Occipital lobe (tissue), 1 donor: ENCODE measurements at regions not wholly inside any gene's neighbourhood (a gene's known extent, or its start where the extent isn't known, plus 50 kb on each side); places are given as distances from the start of the nearest gene placed in this dataset.

ENCODE experiments used
- DNase-seq: peaks from one replicate; lab custom pipeline; 2025; lab: John Stamatoyannopoulos, UW

DNA sequence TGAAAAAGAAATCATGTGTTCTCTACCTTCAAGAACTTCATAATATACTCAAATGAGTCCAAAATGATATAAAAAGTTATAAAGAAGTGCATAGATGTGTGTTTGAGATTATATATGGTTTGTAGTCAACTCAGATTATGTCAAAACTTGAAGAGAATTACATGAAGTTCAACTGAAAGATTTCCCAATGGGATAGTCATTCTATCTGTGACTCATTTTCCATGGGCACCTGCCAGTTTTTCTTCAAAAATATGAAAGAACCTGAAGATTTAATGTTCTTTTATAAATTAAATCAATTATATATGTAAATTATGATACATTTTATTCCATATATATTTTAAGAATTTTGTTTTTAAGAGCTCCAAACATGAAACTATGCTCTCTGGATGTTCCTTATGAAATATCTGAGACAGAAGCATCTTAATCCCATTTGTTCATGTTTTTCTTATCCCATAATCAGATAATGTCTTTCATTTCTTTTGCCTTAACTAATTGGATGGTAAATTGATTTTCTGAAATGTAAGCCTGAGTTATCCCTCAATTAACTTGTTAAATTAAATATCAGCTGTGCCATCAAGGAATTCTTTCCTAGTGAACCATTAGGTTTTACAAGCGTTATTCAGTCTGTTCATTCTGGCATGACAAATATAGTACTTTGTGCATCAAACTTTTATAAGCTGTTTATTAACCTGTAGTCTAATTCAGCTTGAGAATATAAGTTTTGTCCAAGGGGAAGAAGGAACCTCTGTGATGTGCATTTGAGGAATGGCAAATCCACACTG is 387.1 kb downstream of the IPMK start:
- no peak for DNase-seq

DNA sequence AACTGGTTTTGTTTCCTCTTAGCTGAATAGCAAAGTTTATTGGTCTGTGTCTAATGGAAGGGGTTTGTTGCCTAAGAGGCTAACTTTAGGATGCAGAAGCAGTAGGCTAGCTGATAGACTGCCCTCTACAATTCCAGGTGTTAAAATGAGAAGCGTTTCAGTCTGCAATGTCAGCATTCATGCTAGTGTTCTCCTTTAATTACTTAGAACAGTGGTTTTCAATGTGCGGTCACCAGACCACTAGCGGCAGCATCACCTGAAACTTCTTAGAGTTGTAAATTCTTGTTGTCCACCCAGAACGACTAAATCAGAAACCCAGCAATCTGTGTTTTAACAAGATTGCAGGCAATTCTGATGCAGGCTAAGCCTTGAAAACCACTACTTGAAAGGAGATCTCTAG is 392.9 kb downstream of the IPMK start:
- DNase-seq, result no peak

DNA sequence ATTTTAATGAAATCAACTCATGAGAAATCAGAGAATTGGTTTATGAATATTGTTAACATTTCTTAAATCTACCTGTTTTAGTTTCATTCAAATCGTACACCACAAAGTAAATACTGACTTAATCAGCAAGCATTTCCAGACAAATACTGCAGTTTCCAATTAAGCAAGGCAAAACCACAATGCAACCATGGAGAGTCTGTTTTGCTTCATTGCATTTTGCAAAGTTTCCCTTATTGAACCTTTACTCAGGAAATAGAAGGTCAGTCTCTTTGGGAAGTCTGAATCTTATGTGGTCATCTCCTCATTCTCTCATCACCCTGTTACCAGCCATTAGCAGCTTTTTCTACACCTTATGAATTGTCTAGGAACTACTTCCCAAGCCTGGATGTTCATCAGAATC is 400.5 kb downstream of the IPMK start:
- DNase-seq, result no peak

DNA sequence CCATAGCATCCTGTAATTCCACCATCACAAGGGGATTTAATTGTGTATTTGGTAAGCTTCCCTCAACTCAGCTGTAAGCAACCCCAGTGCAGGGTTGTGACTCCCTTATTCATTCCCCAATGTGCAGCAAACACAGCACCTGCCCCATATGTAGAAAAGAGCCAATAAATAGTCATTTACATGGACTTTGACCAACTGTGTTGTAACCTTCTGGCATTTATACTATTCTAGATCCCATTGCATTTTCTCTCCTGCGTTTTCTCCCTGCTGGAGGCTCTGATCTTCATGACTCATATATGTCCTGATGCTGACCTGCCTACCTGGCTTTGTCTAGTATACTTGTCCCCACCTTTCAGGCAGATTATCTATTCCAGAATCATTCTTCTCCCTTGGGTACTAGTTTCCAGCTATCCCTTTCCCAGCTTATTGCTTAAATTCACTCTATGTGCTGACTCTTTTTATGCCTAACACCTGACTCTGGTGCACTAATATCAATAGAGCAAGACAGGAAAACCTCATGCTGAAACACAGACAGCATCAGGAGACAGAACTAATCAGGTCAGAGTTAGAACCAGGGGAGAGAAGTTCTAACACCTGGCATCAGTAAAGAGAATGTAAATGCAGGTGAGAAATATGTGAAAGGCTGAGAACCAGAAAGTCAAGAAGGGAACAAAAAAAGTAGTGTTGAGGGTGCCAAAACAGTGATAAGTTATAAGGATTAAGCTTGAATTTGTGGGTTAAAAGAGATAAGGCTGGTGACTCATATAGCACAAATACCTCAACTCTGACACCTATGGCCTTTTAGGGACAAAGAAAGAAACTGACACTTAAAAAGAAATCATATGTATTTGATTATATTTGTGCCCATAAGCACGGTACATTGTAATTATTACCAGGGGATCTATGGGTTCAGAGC is 402.7 kb downstream of the IPMK start:
- no peak for DNase-seq

DNA sequence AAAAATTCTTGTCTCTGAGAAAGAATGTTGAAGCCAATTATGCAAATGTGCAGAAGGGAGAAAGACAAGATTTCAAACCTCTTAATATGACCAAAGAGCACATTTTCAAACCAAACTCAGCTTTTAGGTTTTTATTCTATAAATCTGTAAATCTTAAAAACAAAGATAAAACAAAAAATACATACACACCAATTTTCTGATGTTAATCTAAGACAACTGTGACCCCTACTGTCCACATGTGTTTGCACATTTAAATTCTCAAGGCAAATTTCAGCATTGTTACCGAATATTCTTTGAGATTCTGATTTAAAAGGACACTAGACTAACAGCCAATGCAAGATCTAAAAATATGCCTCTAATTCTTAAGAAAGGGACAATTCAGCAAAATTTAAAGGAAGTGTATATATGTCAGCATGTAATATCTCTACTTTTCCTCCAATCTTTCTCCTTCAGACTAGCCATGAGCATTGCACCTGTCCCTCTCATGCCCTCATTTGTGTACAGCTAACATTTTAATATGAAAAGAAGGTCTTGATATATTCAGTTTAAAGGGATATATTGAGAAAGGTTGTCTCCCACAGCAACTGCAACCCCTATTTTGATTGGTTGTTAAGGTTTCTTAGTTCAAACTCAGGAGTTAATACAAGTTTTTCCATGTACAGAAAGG is 417.9 kb downstream of the IPMK start:
- DNase-seq, result no peak

DNA sequence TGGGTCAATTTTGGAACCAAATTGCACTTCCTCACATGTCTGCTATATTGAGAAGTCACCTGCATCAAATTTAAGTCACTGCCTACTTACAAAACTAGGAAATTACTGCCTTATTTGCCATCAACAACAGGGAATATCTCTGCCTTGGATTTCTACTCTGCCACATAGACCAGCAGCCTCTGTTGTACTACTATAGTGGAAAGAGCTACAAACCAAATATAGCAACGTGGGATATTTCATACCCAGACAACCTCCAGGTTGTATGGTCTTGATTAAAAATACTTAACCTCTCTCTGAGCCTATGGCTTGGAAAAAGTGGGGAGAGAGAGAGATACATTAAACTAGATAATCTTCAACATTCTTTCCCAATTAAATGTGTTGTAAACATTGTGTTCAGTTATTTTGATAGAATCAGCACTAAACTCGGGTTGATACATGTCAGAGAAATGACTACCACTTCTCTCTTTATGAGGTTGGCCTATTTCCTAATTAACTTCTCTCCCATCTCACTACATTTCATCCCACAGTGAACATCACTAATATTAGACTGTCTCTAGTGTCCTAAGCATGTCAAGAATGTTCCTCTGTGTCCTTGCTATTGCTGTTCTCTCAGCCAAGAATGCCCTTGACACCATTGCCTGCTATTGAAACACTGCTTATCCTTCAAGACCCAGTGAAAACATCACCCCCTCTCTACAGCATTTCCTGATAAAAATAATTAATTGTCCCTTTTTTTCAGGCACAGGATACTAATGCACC is 421.2 kb downstream of the IPMK start:
- no peak for DNase-seq

DNA sequence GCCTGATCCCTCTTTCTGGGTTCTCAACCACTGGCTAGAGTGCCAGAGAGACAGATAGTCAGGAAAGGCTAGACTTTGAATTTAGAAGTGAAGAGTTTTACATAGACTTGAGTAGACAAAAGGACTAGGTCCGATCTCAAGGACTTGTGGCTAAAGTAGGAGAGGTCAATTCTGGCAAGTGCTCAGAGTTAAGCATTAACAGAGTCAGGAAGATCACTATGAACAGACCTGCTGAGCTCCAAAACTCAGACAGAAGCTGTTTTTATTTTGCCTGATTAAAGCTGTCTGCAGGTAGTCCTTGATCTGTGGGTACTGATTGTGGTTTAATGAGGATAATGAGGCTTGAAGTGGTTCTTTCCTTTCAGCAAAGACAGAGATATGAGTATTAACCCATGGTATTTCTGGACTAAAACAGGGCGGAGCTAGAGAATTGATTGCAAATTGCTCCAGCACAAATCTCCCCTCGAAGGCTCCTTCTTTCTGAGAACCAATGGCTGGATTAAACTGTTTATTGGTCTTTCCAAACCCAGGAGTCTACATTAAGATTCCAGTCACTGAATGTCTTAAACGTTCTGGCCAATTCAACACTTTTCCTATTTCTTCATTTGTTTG is 423.2 kb downstream of the IPMK start:
- DNase-seq, result no peak

DNA sequence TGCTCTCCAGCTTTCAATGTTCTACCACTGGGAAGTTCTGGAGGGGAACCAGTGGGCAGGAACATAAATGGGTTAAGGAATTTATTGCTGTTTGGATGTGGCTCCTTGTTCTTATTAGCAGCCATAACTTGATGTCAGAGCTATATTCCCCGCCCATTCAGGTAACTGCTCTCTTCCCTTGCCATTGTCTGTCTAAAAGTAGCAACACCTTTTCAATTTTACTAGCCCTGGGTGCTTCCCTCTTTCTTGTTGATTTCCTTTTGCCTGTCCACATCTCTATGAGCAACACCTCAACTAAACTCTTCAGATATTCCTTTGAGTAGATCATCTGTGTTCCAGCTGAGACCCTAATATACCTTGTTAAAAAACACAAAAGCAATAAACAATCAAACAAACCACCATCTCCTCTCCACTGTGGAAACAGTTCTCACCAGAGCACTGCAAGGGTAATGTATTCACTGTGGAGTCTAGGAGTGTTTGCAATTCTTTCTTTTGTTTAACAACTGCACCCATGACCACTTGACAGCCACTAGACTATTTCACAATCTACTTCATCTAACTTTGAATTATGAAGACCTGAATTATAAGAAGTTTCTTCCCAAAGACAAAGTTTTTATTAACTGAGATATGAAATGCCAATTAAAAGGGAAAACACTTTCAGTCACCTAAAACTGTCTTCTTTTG is 436.7 kb downstream of the IPMK start:
- no peak for DNase-seq

DNA sequence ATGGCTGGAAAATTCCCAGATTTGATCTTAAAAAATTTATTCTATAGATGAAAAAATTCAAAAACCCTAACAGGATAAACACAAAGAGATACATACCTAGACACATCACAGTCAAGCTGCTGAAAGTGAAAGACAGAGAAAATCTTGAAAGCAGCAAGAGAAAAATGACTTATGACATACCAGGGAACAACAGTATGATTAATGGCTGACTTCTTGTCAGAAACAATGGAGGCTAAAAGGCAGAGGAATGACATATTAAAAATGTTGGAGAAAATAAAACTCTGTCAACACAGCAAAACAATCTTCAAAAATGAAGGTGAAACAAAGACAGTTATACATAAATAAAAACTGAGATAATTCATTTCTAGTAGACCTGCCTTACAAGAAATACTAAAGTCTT is 442.7 kb downstream of the IPMK start:
- no peak for DNase-seq

DNA sequence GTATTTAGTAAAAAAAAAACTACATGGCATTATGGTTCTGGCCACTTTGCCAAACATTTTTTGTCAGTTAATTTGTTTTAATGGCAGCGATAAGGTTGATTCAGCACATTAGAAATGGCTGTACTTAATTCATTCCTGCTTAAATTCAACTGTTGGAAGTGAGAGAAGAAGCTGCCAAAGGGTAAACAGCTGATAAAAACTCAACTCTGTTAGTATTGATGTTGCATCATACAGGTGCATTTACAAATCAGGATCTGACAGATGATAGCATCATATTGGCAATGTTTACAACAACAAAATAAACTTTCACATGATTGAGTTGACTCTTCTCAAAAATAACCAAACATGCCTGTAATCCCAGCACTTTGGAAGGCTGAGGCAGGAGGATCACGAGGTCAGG is 444.3 kb downstream of the IPMK start:
- DNase-seq, result no peak

DNA sequence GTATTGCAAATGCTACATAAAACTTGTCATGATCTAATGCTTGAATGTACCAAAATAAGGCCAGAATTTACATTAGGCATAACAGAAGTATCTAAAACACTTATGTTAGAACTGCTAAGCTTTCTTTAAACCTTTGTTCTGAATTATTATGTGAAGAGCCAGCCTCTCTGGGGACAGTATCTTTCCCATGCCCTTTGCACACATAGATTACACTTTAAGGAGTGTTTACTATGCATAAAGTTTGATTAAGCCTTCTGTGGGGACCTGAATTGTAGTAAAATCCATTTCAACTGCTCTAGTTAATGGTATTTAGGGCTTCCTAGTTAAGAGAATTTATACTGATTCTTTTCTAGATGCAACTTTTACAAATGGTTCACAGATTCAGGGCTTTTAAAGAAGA is 444.7 kb downstream of the IPMK start:
- no peak for DNase-seq

DNA sequence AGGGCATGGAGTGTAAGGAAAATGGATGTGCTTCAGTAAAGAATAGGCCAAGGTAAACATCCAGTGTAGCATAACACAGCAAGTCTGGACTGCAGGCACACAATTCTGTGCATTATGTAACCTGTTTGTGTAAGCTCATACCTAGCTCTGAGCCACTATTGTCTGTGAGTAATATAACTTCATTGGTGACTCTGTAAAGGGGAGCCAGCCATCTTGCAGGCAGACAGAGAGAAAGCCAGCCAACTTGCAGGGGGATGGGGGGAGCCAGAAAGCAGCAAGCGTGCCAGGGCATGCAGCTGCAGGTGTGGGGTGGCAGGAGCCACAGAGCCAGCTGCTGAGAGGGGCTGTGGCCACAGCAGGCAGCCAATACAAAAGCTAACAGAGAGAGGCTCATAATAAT is 449.2 kb downstream of the IPMK start:
- DNase-seq, result no peak

DNA sequence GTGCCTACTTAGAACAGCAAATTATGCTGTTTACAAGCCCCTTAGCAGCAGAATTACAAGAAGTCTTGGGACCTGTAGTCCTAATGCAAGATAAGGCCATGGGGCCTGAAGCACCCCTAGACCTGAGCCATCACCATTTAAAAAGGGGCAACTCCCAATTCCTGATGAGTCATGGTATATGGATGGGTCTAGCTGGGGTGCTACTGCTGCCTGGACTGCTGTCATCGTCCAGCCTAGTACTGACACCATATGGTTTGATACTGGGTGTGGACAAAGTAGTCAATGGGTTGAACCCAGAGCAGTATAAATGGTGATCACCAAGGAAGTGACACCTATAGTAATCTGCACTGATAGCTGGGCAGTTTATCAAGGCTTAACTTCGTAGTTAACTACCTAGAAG is 450.0 kb downstream of the IPMK start:
- no peak for DNase-seq

DNA sequence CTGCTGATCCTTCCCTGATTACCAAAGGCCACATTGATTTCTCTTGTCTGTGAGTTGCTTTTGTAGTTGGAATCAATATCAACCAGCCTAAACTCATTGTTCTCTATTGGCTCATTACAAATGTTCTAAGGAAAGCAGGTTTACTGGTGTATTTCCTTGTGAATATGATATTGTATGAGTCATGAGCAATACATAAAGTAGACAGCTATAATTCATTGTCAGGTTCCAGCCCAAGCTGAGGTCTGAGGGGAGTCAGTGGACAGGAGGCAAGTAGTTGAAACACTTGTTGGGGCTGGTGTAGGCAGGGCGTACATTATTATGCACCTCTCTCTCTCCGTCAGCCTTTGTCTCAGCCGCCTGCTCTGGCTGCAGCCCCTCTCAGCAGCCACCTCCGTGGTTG is 451.7 kb downstream of the IPMK start:
- DNase-seq, result no peak

DNA sequence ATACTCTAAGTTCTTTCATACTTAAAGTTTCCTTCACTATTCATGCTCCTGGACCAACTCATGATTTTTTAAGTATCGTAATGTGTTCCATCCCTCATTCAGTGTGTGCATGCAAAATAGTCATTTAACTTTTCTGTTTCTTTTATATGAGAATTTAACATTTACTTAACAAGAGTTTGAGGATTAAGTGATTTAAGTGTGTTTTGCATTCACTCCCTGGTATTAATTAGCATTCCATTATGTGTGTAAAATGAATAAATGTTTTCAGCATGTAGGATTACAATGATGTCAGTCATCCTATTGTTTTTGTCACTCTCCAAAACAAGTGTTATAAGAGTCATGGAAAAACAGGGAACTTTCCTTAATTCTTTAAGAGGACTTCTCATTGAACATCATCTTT is 457.7 kb downstream of the IPMK start:
- no peak for DNase-seq

DNA sequence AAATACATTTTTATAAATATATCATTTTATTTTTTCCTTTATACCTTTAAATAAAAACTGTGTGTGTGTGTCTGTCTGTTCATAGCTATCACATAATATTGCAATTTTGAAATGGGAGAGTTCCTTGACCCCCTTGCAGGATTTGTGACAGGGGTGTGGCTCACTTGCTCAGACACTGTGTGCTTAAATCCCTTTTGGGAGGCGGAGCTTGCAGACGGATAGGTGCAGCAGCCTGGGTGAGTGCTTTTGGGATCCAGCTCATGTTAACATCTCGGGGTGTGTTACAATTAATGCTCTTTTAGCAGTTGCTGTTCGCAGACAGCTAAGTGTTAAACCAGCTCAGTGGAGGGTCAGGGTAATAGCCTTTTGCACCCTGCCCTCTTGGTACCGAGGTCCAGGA is 459.8 kb downstream of the IPMK start:
- DNase-seq, result no peak

DNA sequence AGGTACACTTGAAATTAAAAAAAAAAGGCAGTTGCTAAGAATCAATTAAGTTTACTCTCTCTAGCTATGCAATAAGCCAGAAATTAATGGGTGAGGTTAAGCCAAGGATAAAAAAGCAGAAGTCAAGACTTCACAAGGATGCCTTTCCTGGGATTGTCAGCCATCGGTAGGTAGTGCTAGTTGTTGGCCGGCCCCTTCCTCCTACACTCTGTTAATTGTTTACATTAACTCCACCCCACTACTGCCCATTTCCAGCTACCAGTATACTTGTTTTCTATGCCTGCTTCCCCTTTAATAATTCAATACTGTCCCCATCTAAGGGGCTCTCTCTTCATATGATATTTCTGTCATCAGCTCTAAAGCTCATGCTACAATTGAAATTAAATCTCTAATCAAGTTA is 461.0 kb downstream of the IPMK start:
- no peak for DNase-seq

DNA sequence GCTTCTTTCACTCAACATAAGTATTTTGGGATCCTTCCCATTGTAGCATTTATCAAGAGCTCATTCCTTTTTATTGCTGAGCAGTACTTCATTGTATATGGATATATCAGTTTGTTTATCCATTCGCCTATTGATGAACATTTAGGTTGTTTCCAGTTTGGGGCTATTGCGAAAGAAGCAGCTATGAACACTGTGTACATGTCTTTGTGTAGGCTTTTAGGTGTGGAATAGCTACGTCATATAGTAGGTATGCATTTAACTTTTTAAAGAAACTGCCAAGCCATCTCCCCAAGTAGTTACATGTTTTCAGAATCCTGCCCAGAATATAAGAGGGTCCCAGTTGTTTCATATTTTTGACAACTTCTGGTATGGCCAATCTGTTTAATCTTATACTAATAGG is 468.1 kb downstream of the IPMK start:
- no peak for DNase-seq

DNA sequence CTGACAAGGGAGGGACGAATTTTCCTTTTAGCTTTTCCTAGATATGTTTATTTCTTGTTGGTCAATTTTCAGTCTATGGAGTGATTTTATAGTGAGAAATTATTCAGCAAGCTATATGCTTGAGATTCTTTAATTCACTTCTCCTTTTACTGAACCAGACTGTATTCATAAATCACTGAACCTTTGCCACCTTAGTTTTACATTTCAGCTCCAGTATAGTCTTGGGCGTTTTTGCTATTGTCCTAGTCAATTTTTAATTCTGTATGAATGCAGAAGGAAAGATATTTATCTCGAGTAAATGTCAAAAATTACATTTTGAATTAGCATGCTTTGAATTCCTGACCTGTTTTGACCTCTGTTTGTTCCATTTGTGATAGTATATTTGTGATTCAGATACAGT is 468.9 kb downstream of the IPMK start:
- no peak for DNase-seq

DNA sequence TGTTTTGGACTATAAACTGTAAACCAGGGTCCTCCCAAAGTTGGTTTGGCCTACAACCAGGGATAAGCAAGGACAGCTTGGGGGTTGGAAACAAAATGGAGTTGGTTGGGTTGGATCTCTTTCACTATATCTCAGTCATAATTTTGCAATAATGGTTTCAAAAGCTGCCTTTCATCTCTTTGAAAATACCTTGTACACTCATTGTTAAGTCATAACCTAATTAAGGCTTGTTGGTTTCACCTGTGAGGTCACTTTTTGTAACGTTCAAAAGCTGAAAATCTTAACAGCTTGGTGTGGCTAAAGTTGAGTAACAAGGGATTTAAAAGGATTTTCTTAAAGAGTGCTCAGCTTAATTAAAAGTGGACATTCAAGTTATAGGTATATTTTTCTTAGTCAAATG is 476.1 kb downstream of the IPMK start:
- no peak for DNase-seq

DNA sequence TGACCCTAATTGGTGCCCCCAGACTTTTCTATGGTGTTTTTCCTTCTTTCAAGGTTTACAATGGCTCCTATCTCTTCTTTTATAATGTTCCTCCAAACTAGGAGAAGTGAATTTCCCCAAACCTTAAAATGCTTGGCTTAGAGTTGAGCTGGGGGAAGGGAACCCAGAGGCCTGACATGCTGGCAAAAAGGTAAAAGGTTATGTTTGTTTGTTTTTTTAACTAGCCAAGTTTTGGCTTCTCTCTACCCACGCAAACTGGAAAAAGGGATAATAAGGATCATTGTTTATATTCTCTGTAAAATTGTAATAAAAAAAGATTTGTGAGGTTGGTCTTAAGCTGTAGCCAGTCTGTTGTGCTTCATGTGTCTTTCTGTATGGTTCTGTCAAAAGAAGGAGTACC is 477.0 kb downstream of the IPMK start:
- DNase-seq, result no peak
